OCI-LY3 (cell line): ENCODE measurements at regions not wholly inside any gene's neighbourhood (a gene's known extent, or its start where the extent isn't known, plus 50 kb on each side); places are given as distances from the start of the nearest gene placed in this dataset.

ENCODE experiments used
- EZH2phosphoT487 ChIP-seq: fragments of 200-600 bp; shearing (Covaris generic); IDR thresholded peaks from 2 replicates; pipeline ENCODE4 v1.6.1; 2018; ENCODE audit warnings: antibody characterized with exemption, mixed run types, low read depth
- TF ChIP-seq, protein P1 (sequence below): fragments of 200-600, 300-600 bp; sonication (generic); IDR thresholded peaks from 2 replicates; pipeline ENCODE4 v1.5.1; 2014; ENCODE audit warnings: antibody characterized with exemption, low read length, low read depth

- TF ChIP-seq, protein P1, sequence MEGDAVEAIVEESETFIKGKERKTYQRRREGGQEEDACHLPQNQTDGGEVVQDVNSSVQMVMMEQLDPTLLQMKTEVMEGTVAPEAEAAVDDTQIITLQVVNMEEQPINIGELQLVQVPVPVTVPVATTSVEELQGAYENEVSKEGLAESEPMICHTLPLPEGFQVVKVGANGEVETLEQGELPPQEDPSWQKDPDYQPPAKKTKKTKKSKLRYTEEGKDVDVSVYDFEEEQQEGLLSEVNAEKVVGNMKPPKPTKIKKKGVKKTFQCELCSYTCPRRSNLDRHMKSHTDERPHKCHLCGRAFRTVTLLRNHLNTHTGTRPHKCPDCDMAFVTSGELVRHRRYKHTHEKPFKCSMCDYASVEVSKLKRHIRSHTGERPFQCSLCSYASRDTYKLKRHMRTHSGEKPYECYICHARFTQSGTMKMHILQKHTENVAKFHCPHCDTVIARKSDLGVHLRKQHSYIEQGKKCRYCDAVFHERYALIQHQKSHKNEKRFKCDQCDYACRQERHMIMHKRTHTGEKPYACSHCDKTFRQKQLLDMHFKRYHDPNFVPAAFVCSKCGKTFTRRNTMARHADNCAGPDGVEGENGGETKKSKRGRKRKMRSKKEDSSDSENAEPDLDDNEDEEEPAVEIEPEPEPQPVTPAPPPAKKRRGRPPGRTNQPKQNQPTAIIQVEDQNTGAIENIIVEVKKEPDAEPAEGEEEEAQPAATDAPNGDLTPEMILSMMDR: no peak
- TF ChIP-seq EZH2phosphoT487: no peak
Observed at GRCh38 chr3:16069149-16069922, 105.1 kb upstream of the GALNT15 start.
